AG09309 (cell line): ENCODE measurements at regions not wholly inside any gene's neighbourhood (a gene's known extent, or its start where the extent isn't known, plus 50 kb on each side); places are given as distances from the start of the nearest gene placed in this dataset.

ENCODE experiments used
- DNase-seq: peaks from one replicate; pipeline ENCODE4 v3.0.0-alpha.2; 2010; ENCODE audit warnings: low read depth
- H3K4me3 ChIP-seq: 2 replicates; pipeline ENCODE4 v1.5.1; 2011; ENCODE audit warnings: mild to moderate bottlenecking, low read depth, low read length, moderate library complexity; ENCODE audit not compliant: control insufficient read depth
- TF ChIP-seq, protein P1 (sequence below): IDR thresholded peaks from 2 replicates; pipeline ENCODE4 v1.5.1; 2011; ENCODE audit warnings: mild to moderate bottlenecking, low read depth, low read length, inconsistent platforms; ENCODE audit not compliant: insufficient read depth, control insufficient read depth; ENCODE audit errors: missing control alignments

DNA sequence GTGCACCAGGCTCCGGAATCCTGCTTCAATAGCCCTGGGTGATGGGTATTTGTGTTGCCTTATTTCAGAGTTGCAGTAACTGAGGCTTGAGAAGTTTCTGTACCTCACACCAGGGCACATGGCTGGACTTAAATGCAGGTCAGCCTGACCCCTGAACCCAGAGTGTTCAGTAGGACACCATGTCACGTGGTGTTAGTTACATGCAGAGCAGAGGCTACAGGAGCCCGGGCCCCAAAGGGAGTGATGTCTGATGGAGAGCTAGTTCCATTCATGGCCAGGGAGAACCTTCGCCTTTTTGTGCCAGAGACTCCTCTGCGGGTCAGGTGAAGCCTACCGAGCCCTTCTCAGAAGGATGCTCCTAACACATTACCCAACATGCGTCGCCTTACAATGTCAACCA lies 161.4 kb upstream of the CST7 start:
- DNase-seq = no peak
- TF ChIP-seq, protein P1, sequence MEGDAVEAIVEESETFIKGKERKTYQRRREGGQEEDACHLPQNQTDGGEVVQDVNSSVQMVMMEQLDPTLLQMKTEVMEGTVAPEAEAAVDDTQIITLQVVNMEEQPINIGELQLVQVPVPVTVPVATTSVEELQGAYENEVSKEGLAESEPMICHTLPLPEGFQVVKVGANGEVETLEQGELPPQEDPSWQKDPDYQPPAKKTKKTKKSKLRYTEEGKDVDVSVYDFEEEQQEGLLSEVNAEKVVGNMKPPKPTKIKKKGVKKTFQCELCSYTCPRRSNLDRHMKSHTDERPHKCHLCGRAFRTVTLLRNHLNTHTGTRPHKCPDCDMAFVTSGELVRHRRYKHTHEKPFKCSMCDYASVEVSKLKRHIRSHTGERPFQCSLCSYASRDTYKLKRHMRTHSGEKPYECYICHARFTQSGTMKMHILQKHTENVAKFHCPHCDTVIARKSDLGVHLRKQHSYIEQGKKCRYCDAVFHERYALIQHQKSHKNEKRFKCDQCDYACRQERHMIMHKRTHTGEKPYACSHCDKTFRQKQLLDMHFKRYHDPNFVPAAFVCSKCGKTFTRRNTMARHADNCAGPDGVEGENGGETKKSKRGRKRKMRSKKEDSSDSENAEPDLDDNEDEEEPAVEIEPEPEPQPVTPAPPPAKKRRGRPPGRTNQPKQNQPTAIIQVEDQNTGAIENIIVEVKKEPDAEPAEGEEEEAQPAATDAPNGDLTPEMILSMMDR = no peak
- no peak overlapping the region for H3K4me3 ChIP-seq

- no peak for DNase-seq
- TF ChIP-seq, protein P1 = no peak
- no peak overlapping the region for H3K4me3 ChIP-seq
Observed at GRCh38 chr20:24789877-24790276, 159.2 kb upstream of the CST7 start.

- no peak for DNase-seq
- no peak overlapping the region for H3K4me3 ChIP-seq
- TF ChIP-seq, protein P1 = no peak
Observed at GRCh38 chr20:24790746-24791283, 158.3 kb upstream of the CST7 start.

DNA sequence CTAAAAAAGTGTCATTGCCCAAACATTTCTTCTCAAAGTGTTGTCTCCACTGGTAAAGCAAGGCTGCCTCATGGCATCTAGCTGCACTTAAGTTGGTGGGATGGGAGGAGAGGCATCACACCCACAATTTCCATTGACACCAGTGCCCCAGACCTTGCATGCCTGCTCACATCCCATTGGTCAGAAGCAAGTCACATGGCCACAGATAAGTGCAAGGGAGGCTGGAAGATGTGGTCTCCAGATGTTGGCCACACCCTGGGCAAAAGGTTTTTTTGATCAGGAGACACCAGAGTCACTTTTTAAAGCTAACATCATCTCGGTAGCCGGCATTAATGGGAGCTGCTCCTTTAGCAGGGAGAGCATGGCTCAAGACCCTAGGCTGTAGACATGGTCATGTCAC lies 157.1 kb upstream of the CST7 start:
- no peak for DNase-seq
- H3K4me3 ChIP-seq = no peak overlapping the region
- TF ChIP-seq, protein P1 = no peak

DNA sequence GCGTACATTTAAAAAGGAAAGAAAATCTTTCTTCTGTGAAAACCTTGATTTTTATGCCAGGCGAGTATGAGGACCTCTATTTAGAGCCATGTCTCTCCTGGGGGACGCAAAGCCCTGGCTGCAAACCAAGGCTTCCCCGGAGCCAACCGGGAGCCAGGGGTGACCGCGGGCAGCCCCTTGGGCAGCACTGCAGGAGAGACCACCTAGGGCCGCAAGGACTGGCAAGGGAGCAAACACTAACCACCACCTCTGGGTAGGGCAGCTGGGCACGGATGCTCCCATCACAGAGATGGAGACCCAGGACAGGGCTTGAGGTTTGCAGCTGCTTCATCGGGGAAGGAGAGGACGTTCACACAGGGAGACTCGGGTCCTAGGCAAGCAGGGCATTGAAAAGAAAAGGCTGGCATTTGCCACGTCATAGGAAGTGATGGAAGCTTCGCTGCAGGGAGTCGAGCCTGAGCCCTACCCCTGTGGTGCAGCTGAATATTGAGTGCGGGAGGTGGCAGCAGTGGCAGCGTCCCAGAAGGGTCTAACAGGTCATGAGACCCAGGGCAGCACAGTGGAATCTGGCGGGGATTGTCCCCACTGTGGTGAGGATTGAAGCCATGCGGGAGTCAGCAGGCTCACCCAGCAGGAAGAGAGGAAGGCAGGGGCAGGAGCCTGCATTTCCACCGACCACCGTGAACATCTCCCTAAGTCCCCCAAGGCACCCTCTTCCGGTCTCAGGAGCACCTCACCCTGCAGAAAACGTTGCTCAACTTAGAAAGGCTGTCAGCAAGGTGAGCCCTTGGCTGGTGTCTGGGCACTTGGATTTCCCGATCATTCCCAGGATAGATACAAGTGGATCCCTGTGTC lies 156.2 kb upstream of the CST7 start:
- no peak overlapping the region for H3K4me3 ChIP-seq
- TF ChIP-seq, protein P1 = no peak
- DNase-seq = no peak

DNA sequence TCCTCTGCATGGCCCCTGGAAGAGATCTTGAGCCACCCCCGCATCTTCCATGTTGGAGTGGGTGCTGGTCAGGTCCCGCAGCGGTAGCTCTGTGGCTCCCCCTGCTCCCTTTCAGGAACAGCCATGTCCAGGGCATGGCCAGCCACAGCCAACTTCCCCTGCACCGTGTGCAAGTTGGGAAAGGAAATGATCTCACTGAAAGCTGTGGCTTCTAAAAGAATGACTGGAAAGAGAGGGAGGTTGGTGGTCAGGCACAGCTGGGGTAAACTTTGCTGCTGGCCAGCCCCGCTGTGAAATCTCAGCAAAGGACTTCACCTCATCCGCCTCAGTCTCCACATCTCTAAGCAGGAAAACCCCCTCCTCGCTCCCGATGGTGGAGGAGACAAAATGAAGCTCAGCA lies 153.6 kb upstream of the CST7 start:
- no peak overlapping the region for H3K4me3 ChIP-seq
- DNase-seq = no peak
- TF ChIP-seq, protein P1 = no peak
